COLO668 (cell line): ENCODE measurements at regions not wholly inside any gene's neighbourhood (a gene's known extent, or its start where the extent isn't known, plus 50 kb on each side); places are given as distances from the start of the nearest gene placed in this dataset.
A peak's percentile ranks its signal among the peaks of the same experiment; 100 is the strongest.

Experiments used
- DNase-seq: peaks from one replicate; lab custom pipeline; 2025; ENCODE audit not compliant: unreplicated experiment; lab: John Stamatoyannopoulos, UW

- DNase-seq, result no peak
Observed at GRCh38 chr15:79373113-79373512, 59.0 kb upstream of the MINAR1 start.

- no peak for DNase-seq
Observed at GRCh38 chr15:79373728-79374127, 58.4 kb upstream of the MINAR1 start.

GRCh38 chr15:79376383-79376782 is 55.8 kb upstream of the MINAR1 start:
- DNase-seq, result no peak

- DNase-seq, result no peak
Observed at GRCh38 chr15:79378394-79379109, 53.6 kb upstream of the MINAR1 start.

GRCh38 chr15:79380755-79381497 is 51.2 kb upstream of the MINAR1 start:
- peak; percentile 67 for DNase-seq

- DNase-seq, result no peak
Observed at GRCh38 chr15:79381593-79381992, 50.5 kb upstream of the MINAR1 start.
